ENCODE measurements at regions not wholly inside any gene's neighbourhood (a gene's known extent, or its start where the extent isn't known, plus 50 kb on each side); places are given as distances from the start of the nearest gene placed in this dataset.

DNA sequence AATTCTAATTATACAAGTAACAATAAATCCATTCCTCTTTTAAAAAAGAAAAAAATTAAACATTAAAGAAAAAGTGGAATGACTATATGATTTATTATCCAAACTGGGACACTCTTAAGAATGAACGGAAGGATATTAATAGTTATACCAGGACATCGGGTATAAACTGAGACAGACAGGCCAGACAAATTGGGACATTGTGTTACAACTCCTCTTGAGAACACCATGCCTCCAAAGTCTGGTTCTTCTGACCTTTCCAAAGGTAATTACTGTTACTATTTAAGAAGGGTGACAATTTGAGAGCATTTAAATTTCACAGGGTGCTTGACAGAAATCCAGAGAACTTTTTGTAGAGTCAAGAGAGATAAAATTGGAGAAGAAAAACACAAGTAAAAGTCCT lies 132.1 kb upstream of the MARCHF11 start:
- TF ChIP-seq, protein P1, sequence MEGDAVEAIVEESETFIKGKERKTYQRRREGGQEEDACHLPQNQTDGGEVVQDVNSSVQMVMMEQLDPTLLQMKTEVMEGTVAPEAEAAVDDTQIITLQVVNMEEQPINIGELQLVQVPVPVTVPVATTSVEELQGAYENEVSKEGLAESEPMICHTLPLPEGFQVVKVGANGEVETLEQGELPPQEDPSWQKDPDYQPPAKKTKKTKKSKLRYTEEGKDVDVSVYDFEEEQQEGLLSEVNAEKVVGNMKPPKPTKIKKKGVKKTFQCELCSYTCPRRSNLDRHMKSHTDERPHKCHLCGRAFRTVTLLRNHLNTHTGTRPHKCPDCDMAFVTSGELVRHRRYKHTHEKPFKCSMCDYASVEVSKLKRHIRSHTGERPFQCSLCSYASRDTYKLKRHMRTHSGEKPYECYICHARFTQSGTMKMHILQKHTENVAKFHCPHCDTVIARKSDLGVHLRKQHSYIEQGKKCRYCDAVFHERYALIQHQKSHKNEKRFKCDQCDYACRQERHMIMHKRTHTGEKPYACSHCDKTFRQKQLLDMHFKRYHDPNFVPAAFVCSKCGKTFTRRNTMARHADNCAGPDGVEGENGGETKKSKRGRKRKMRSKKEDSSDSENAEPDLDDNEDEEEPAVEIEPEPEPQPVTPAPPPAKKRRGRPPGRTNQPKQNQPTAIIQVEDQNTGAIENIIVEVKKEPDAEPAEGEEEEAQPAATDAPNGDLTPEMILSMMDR (IDR thresholded peaks at IDR 0.05; ENCODE audit: low read length) = no peak
- no peak for TF ChIP-seq EZH2 (optimal IDR thresholded peaks at IDR 0.05; ENCODE audit: low read depth, low read length)
